GM19324 (cell line): ENCODE measurements at regions not wholly inside any gene's neighbourhood (a gene's known extent, or its start where the extent isn't known, plus 50 kb on each side); places are given as distances from the start of the nearest gene placed in this dataset.
"Not testable (repeated sequence)": the region's sequence is repeated elsewhere in the genome, so short reads cannot be mapped to it uniquely, and the experiment has no call there.

Source experiments
- ATAC-seq: cut with Tn5 transposase; IDR thresholded peaks from one replicate; pipeline ENCODE4 v1.9.1; 2021; ENCODE audit warnings: mild to moderate bottlenecking, moderate library complexity; ENCODE audit not compliant: unreplicated experiment, low FRiP score

DNA sequence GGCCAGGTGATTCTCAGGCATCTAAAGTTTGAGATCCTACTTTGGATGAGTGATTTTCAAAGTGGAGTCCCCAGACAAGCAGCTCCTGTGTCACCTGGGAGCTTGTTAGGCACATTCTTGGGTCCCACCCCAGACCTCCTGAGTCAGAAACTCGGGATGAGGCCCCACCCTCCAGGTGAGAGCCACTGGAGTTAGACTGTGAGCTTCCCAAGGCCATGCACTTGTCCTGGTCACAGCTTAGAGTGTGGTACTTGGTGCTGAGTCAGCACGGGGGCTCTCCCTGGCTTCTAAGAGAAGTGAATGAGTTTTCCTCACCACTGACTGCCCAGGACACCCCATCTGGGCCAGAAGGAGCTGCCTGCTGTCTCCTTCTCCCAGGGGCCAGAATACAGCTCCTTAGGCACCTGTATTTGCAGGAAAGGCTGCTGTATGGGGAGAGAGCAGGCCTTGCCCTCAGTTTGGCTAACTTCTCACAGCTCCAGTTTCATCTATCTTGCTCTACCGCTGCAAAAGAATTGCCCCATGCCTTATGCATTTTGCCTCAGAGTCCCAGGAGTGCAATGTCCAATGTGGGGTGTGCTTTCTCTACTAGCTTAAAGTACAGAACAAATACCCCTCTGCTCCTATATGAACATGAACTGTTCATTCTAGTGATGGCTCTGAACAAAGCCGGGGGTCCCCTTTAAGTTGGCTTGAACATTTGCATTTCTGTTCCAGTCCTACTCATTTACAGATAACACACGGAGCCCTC is 98.1 kb downstream of the PSMG1 start:
- ATAC-seq: no peak

DNA sequence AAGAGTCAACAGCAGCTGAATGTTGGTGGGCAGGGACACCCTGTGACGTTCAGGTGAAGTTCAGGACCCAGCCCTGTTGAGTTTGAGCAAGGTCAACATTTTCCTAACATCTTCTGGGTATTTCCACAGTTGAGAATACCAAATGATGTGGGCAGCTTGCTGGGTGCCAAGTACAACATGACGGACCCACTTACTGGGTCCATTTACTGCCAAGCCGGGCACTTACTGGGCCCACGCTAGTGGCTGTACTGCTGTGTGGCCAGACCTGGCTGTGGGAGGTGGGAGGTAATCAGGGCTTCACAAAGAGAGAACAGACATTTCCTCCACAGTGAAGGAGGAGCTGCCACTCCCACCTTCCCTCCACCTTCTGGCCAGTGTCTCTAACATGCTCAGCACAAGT is 99.2 kb downstream of the PSMG1 start:
- no peak for ATAC-seq

DNA sequence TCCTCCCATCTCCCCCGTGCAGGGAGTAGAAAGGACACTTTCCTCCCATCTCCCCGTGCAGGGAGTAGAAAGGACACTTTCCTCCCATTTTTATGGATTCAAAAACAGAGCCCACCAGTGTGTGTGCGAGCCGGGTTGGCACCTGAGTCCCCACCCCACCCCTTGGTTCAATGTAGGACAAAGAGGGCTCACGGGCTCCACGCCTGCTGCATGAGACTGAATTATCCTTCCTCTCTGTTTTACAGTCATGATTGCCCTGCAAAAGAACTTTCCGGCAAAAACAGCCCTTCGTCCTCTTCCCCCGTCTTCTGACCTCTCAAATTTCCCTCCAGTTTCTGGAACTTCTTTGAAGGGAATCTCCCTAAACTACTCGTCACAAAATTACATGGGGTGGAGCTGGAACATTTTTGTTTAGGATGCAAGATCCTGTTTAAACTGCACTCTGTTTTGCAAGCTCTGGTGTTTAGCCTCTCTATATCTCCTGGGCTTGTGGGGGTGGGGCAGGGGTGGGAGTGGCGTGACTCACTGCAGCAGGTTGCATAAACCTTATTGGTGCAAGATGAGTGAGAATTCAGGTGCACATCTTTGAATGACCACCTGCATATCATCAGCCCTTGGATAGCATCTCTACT is 99.8 kb downstream of the PSMG1 start:
- ATAC-seq: no peak

- no peak for ATAC-seq
Observed at GRCh38 chr21:39082656-39083376, 100.4 kb downstream of the PSMG1 start.

- no peak for ATAC-seq
Observed at GRCh38 chr21:39080366-39080765, 102.9 kb downstream of the PSMG1 start.

- no peak for ATAC-seq
Observed at GRCh38 chr21:39079617-39080016, 103.6 kb downstream of the PSMG1 start.

- ATAC-seq: no peak
Observed at GRCh38 chr21:39078322-39079065, 104.8 kb downstream of the PSMG1 start.

DNA sequence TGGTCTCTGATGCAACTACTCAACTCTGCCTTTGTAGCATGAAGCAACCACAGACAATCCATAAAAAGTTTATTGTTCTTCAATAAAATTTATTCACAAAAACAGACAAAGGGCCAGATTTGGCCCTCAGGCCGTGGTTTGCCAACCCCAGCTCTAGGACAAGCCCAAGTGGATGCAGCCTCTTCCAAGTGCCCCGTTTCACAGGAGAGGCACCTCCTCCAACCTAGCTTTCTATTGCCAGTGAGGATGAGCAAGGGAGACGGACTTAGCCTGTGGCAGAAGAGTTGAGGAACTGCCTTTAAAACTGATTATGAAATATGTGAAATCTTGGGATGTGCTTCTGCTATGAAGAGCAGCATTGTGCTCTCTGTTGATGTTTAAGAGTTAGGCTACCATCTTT is 105.4 kb downstream of the PSMG1 start:
- no peak for ATAC-seq

- no peak for ATAC-seq
Observed at GRCh38 chr21:39074508-39074907, 108.7 kb downstream of the PSMG1 start.

DNA sequence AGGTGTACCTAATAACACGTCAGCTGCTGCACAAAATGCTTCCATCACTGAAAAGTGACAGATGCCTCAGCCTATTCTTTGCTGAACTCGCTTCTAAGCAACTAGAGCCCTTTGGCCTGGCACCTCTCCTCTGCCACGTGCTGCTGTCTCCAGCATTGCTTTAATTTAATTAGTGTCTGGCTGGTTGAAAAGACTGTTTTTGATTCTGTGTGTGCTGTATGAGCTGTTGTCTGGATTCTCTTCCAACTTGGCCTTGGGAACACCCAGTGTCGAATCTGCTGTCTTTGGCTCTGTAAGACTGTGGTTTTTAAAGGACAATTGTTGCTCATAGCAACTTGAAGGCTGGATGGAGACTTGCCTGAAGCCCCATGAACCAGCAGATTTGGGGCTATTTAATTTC is 109.5 kb downstream of the PSMG1 start:
- ATAC-seq: no peak

DNA sequence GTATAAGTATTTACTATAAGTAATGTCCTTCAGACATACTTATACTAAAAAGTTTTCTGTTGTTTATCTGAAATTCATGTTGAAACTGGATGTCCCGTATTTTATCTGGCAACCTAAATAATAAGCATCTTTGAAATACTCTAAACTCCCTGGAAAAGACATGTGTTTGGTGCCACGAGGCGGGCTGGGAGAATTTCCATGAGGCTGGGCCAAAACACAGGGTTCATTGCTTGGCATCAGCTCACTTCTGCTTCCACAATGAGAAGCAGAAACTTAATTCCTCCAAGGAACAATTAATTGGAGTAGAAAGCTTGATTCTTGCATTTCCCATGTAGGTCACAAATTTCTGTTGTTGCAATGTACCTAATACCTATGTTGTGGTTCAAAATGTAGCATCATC is 110.2 kb downstream of the PSMG1 start:
- no peak for ATAC-seq

- no peak for ATAC-seq
Observed at GRCh38 chr21:39072468-39072867, 110.8 kb downstream of the PSMG1 start.

- ATAC-seq: no peak
Observed at GRCh38 chr21:39071623-39072214, 111.5 kb downstream of the PSMG1 start.

GRCh38 chr21:39069856-39070255 is 113.4 kb downstream of the PSMG1 start:
- ATAC-seq: not testable (repeated sequence)

DNA sequence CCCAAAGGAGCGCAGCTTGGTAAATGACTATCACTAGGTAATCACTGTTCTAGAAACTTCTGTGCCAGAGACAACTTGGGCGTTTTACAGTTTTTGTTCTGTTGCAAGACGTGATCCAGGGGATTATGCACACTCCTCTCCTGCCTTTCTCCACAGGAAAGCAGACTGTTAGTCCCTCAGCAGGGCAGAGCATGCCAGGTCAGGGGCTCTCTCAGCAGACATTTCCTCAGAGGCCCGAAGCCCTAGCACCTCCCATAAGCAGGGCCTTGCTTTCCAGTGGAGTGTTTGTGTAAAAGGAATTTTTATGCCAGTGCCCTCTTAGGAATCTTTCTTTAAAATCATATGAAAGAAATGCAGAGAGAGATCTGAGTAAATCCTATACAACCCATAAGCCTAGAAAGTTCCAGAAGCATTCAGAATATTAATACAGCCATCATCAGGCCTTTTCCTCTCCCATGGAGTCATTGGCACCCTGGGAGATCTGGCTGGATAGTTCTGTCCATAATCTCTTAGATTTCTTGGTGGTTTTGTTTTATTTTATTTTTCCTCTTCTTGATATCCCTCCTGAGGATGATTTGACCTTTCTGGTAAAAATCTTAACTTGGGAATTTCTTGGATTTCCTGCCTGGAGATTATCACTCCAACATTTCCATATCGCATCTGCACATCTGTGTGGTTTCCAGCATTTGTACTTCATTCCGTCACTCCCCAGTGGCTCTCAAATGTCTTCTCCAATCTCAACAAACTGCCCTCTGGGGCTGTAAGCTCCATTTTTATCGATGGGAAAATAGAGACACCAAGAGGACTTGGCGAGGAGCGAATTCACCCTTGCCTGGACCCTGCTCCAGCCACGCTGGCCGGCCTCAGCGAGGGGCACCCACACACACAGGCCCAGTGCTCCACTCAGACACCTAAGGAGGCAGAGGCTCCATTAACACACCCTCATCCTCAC is 116.1 kb downstream of the PSMG1 start:
- no peak for ATAC-seq

DNA sequence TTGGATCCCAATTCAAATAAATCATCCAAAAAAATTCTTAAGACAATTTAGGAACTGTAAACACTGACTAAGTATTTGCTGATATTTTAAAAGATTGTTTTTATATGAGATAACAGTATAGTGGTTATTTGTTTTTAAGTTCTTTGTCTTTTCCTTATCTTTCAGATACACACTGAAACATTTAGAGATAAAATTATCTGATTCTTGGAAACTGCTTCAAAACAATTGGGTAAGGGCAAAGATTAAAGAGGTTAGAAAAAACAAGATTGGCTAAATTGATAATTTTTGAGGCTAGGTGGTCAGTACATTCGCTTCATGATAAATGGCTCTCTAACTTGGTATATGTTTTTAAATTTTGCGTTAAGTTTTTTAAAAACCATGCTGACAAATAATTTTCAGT is 117.3 kb downstream of the PSMG1 start:
- no peak for ATAC-seq

DNA sequence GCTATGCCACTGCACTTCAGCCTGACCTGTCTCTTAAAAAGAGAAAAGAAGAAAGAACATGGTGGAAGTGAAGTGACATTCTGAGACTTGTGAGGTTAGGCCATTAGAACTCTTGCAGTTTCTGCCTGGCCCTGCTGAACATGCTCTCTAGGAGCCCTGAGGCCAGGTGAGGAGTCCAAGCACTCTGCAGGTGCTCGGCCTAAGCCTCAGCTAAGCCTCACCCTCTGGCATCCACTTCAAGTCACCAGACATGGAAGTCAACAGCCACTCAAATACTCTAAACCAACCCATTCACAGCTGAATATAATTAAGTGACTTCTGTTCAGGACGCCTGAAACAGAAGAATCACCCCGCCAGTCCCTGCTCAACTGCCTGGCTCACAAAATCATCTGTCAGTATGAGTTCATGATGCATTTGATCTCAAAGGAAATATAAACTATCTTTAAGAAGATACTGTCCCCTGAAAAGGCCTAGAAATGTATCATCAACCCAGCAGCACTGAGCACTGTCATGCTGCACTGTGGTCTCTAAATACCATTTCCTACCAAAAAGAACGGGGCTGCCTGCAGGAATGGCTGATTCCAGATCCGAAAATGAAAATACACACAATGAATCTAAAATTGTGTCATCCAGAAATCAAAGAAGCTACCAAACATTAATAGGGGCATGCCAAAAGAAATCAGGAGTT is 118.8 kb downstream of the PSMG1 start:
- ATAC-seq: no peak

DNA sequence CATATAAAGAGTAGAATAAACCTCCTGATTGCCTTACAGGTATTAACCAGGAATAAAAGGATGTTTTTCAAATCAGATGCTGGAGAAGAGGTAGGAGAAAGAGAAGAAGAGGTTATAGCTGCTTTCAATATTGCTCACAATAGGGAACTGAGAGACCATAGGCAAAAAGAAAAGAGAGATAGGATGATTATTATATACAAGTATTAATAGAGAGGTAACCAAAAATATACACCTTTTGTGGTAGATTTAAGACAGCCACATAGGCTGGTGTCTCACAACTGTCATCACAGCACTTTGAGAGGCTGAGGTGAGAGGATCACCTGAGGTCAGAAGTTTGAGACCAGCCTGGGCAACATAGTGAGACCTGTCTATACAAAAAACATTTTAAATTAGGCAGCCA is 119.7 kb downstream of the PSMG1 start:
- no peak for ATAC-seq

DNA sequence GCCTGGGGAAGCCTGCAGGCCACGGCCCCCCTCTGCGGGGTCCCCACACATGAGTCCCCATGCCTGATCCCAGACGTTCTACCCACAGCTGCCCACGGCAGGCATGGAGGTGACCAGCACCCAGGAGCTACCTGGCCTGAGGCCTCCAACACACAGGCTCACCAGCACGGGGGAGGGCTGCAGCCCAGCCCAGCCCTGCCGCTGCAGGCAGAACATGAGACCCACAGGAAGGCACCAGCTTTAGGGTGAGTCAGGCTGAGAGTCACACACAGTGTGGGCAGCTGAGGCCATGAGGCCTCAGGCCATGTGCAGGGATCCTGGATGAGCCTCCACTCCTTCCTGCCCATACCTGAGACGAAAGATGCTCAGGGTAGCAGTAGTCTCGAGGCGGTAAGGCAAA is 121.1 kb downstream of the PSMG1 start:
- no peak for ATAC-seq
